HG03521 (cell line): ENCODE measurements at regions not wholly inside any gene's neighbourhood (a gene's known extent, or its start where the extent isn't known, plus 50 kb on each side); places are given as distances from the start of the nearest gene placed in this dataset.
"Not testable (repeated sequence)": the region's sequence is repeated elsewhere in the genome, so short reads cannot be mapped to it uniquely, and the experiment has no call there.

Experiments
- ATAC-seq: cut with Tn5 transposase; IDR thresholded peaks from one replicate; pipeline ENCODE4 v1.9.1; 2021; ENCODE audit warnings: mild to moderate bottlenecking, moderate library complexity; ENCODE audit not compliant: unreplicated experiment

GRCh38 chr18:66440433-66440832 is 163.5 kb downstream of the CDH19 start:
- no peak for ATAC-seq

- ATAC-seq, result no peak
Observed at GRCh38 chr18:66439670-66440069, 164.2 kb downstream of the CDH19 start.

DNA sequence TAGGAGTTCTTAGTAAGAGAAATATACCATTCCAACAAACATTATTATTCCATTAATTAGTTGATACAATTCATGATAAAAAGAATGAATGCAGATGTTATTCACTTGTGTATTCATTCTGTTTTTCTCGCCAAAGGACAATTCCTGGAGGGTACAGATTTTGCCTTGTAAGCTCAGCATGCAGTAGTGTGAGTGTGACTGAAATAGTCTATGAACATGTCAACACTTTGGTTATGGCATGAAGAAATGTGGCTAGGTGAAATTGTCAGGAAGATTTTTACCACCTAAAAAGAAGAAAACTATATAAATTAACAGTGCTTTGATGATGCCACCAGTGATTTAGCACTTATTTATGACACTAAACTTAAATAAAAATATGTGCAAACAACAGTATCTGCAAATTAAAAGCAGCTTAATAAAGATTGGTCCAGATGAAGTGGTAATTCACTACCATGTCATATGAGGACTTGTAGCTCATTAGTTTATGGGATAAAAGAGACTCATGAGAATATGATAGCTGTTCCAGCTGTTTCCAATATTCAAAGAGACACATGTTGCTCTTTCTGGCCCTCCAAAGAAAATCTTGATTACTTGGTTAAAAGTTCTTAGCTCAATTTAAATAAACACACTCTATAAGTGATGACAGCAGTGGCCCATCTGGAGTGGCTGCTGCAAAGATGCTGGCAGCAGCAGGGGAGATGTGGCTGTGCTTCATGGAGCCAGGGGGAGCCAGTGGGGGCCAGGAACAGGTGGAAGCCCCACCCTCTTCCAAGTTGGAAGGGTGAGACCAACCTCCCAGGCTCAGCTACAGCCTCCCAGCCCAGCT is 165.0 kb downstream of the CDH19 start:
- ATAC-seq, result no peak

- ATAC-seq, result no peak
Observed at GRCh38 chr18:66432636-66433035, 171.3 kb downstream of the CDH19 start.

DNA sequence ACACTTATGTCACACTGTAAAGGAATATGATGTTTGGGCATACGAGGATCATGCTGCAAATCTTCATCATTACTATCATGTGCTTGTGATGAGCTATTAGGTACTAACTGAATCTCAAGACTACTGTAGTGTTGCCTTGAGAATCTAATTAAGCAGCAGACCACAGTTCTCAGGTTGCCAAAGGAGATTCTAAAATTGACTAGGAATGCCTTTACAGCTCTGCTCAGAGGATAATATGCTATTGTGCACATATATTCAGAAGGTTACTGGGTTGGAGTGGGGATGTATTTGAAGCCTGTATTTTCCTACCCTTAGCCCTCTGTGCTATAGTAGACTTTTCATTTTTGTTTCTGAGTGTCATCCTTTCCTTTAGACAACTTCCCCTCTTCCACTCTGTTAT is 175.1 kb downstream of the CDH19 start:
- ATAC-seq, result no peak

DNA sequence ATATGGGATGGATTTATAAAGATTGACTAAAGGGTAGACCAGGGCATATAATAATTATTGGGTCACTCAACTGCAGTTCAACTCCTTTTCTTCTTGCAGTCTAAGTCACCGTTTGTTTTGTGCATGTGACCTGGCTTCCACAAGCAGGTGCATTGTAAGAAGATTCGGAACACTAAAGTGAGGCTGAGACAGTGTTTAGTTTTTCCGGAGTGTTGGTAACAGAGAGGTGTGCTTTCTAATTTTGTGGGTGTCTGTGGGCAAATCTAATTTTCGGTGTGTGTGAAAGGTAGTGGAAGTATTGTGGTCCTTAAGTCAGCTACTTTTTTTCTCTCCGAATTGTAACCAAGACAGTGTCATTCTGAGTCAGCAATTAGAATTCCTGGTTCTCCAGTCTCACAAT is 184.5 kb downstream of the CDH19 start:
- ATAC-seq, result no peak

GRCh38 chr18:66410692-66411091 is 193.2 kb downstream of the CDH19 start:
- no peak for ATAC-seq

- no peak for ATAC-seq
Observed at GRCh38 chr18:66395671-66396218, 208.1 kb downstream of the CDH19 start.

GRCh38 chr18:66393463-66393862 is 210.4 kb downstream of the CDH19 start:
- ATAC-seq, result no peak

DNA sequence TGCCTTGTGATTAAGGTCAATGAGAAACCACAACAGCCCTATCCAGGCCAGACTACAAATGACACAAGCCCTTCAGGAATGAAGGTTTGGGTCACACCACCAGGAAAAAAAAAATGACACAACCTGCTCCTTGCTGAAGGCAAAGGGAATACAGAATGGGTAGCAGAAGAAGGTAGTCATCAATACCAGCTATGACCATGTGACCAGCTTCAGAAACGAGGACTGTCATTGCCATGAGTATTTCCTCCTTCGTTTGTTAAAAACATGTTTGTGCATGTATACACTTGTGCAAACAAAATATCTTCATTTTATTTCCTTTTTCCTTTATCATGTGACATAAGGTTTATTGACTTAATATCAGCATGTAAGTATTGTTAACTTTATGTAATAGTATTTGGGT is 226.6 kb downstream of the CDH19 start:
- ATAC-seq, result no peak

DNA sequence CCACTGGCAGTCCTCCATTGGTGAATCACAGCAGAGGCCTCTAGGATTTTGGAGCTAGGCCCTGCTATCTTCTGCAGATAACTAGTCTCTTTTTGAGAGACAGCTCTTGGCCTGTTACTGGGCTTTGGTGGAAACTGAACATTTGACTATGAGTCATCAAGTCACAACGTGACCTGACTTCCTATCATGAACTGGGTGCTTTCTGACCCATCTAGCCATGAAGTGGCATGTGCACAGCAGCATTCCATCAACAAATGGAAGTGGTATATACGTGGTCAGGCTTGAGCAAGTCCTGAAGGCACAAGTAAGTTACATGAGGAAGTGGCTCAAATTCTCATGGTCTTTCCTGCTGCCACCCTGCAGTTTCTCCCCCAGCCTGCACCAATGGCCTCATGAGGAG is 228.5 kb downstream of the CDH19 start:
- ATAC-seq, result not testable (repeated sequence)

GRCh38 chr18:66346833-66347588 is 256.9 kb downstream of the CDH19 start:
- no peak for ATAC-seq

GRCh38 chr18:66344227-66344626 is 259.7 kb downstream of the CDH19 start:
- no peak for ATAC-seq

DNA sequence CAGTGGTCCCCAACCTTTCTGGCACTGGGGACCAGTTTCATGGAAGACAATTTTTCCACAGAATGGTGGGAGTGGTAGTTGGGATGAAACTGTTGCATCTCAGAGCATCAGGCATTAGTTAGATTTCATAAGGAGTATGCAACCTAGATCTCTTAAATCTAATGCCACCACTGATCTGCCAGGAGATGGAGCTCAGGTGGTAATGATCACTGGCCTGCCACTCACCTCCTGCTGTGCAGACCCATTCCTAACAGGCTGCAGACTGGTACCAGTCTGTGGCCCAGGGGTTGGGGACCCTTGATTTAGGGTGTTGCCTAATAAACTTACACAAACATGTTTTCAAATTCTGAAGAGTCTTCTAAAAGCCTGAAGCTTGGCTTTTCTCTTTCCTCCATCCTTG is 261.3 kb downstream of the CDH19 start:
- ATAC-seq, result no peak

DNA sequence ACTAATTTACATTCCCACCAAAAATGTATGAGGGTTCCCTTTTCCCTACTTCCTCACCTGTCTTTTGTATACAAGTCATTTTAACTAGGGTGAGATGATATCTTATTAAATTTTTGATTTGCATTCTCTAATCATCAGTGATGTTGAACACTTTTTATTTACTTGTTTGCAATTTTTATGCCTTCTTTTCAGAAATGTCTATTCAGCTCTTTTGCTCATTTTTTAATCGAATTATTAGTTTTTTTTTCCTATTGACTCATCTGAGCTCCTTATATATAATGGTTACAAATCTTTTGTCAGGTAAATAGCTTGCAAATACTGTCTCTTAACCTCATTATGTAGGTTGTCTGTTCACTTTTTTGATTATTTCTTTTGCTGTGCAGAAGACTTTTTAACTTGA is 269.4 kb downstream of the CDH19 start:
- no peak for ATAC-seq

- no peak for ATAC-seq
Observed at GRCh38 chr18:66329716-66330115, 274.2 kb downstream of the CDH19 start.

GRCh38 chr18:66328296-66328878 is 275.5 kb downstream of the CDH19 start:
- no peak for ATAC-seq

GRCh38 chr18:66325251-66325650 is 278.6 kb downstream of the CDH19 start:
- no peak for ATAC-seq

DNA sequence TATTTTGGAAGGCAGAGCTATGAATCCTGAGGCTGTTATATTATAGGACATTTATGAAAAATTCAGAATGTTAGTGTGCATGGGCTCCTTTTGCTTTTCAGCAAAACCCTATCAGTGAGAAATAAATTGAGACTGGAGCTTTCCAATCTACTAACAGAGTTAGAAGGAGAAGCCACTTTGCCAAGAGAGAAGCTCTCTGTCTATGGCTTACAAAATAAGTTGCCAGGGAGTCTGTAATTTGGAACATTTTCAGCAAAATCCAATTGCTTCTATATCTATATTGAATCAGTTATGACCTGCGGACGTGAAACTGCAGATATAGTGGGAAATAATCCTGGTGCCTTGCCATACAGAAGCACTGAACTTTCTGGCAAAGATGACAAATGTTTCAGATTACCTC is 279.3 kb downstream of the CDH19 start:
- no peak for ATAC-seq

GRCh38 chr18:66317243-66318090 is 286.4 kb downstream of the CDH19 start:
- ATAC-seq, result no peak

- no peak for ATAC-seq
Observed at GRCh38 chr18:66316701-66317100, 287.2 kb downstream of the CDH19 start.
